ENCODE measurements at regions not wholly inside any gene's neighbourhood (a gene's known extent, or its start where the extent isn't known, plus 50 kb on each side); places are given as distances from the start of the nearest gene placed in this dataset.

DNA sequence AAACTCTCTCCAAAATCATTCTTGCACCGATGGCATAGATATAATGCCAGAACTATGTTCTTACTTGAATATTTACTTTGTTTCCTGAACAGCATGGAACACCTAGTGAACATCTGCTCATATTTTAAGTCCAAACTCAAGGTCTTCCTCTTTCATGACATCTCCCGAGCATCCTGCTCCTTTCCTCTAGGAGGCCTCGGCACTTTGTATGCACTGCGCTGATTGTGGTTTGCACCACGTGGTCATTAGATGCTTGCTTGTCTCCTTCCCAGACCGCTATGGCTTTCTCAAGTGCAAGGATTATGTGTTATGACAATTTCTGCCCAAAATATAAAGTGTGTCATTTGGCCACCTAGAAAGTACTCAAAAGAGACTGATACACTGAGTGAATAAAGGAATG is 912.0 kb downstream of the GALC start:
- TF ChIP-seq, protein P1, sequence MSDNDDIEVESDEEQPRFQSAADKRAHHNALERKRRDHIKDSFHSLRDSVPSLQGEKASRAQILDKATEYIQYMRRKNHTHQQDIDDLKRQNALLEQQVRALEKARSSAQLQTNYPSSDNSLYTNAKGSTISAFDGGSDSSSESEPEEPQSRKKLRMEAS (IDR thresholded peaks at IDR 0.05; ENCODE audit: low read depth, low read length): no peak
- TF ChIP-seq, protein P2, sequence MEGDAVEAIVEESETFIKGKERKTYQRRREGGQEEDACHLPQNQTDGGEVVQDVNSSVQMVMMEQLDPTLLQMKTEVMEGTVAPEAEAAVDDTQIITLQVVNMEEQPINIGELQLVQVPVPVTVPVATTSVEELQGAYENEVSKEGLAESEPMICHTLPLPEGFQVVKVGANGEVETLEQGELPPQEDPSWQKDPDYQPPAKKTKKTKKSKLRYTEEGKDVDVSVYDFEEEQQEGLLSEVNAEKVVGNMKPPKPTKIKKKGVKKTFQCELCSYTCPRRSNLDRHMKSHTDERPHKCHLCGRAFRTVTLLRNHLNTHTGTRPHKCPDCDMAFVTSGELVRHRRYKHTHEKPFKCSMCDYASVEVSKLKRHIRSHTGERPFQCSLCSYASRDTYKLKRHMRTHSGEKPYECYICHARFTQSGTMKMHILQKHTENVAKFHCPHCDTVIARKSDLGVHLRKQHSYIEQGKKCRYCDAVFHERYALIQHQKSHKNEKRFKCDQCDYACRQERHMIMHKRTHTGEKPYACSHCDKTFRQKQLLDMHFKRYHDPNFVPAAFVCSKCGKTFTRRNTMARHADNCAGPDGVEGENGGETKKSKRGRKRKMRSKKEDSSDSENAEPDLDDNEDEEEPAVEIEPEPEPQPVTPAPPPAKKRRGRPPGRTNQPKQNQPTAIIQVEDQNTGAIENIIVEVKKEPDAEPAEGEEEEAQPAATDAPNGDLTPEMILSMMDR (IDR thresholded peaks at IDR 0.05; ENCODE audit: low read depth, low read length): no peak
- no peak for TF ChIP-seq POLR2A (IDR thresholded peaks at IDR 0.05; ENCODE audit: extremely low read depth, insufficient read length)

Data from NB4 (cell line).